GM23338 (cell line): ENCODE measurements at regions not wholly inside any gene's neighbourhood (a gene's known extent, or its start where the extent isn't known, plus 50 kb on each side); places are given as distances from the start of the nearest gene placed in this dataset.

Experiments
- ATAC-seq: fragments of 200-7000 bp; cut with Tn5 transposase; 3 replicates; pipeline ENCODE4 v1.9.1; 2020
- DNase-seq: peaks from one replicate; pipeline ENCODE4 v3.0.0-alpha.2; 2015; ENCODE audit warnings: low spot score
- H2AFZ ChIP-seq: fragments of 200-600 bp; sonication (generic); 2 replicates; pipeline ENCODE4 v1.8.0; 2016; ENCODE audit warnings: antibody characterized with exemption, mild to moderate bottlenecking, moderate library complexity
- H3F3A ChIP-seq: fragments of 200-600 bp; sonication (generic); replicated peaks from 2 replicates; pipeline ENCODE4 v1.8.0; 2017; ENCODE audit warnings: antibody characterized with exemption, mixed run types, low read depth
- H3K27ac ChIP-seq: fragments of 200-600 bp; sonication (generic); 2 replicates; pipeline ENCODE4 v1.6.1; 2016; ENCODE audit warnings: low read depth
- H3K27me3 ChIP-seq: fragments of 200-600 bp; sonication (generic); 2 replicates; pipeline ENCODE4 v1.8.0; 2016; ENCODE audit warnings: mild to moderate bottlenecking, mixed run types, moderate library complexity; ENCODE audit not compliant: insufficient read depth
- H3K36me3 ChIP-seq: fragments of 200-600 bp; sonication (generic); 2 replicates; pipeline ENCODE4 v1.8.0; 2016; ENCODE audit warnings: mild to moderate bottlenecking; ENCODE audit not compliant: insufficient read depth
- H3K4me1 ChIP-seq: fragments of 200-600 bp; sonication (generic); 2 replicates; pipeline ENCODE4 v1.8.0; 2016; ENCODE audit warnings: mild to moderate bottlenecking, moderate library complexity; ENCODE audit not compliant: insufficient read depth
- H3K4me2 ChIP-seq: fragments of 200-600 bp; sonication (generic); 2 replicates; pipeline ENCODE4 v1.7.1; 2017; ENCODE audit warnings: mixed run types
- H3K4me3 ChIP-seq: fragments of 200-600 bp; sonication (generic); 2 replicates; pipeline ENCODE4 v1.6.1; 2016; ENCODE audit warnings: mixed run types
- H3K79me2 ChIP-seq: fragments of 200-600 bp; sonication (generic); replicated peaks from 2 replicates; pipeline ENCODE4 v1.8.0; 2017; ENCODE audit warnings: mild to moderate bottlenecking; ENCODE audit not compliant: insufficient read depth
- H3K9me2 ChIP-seq: fragments of 200-600 bp; sonication (generic); 2 replicates; pipeline ENCODE4 v1.8.0; 2017; ENCODE audit not compliant: insufficient read depth
- H4K20me1 ChIP-seq: fragments of 200-600 bp; sonication (generic); replicated peaks from 2 replicates; pipeline ENCODE4 v1.8.0; 2017; ENCODE audit warnings: mild to moderate bottlenecking; ENCODE audit not compliant: insufficient read depth
- H3K27ac Mint-ChIP-seq: 2 replicates; pipeline ENCODE4 v1.8.0; 2020; ENCODE audit warnings: inconsistent platforms, mild to moderate bottlenecking, moderate library complexity, mixed read lengths
- H3K27me3 Mint-ChIP-seq: 3 replicates; pipeline ENCODE4 v1.8.0; 2022; ENCODE audit warnings: low read depth, mild to moderate bottlenecking, moderate library complexity, mixed read lengths, inconsistent platforms; ENCODE audit not compliant: insufficient read depth, poor library complexity
- H3K36me3 Mint-ChIP-seq: 3 replicates; pipeline ENCODE4 v1.8.0; 2021; ENCODE audit warnings: low read depth, mild to moderate bottlenecking, inconsistent platforms, moderate library complexity, mixed read lengths
- H3K4me1 Mint-ChIP-seq: 3 replicates; pipeline ENCODE4 v1.8.0; 2020; ENCODE audit warnings: mild to moderate bottlenecking, inconsistent platforms, mixed read lengths
- H3K4me3 Mint-ChIP-seq: 3 replicates; pipeline ENCODE4 v1.8.0; 2021; ENCODE audit warnings: moderate library complexity, mild to moderate bottlenecking, inconsistent platforms, mixed read lengths
- H3K9me3 Mint-ChIP-seq: 3 replicates; pipeline ENCODE4 v1.8.0; 2020; ENCODE audit warnings: moderate library complexity, mild to moderate bottlenecking, inconsistent platforms, mixed read lengths
- CREB1 ChIP-seq: fragments of 250-450 bp; sonication (Bioruptor Pico); IDR thresholded peaks from 2 replicates; pipeline ENCODE4 v1.5.0; 2020; ENCODE audit warnings: low read depth, mild to moderate bottlenecking, moderate library complexity
- CTCF ChIP-seq, 2 experiments: fragments of 200-600 bp in 1 of 2; sonication (generic) in 1 of 2; conservative IDR thresholded peaks; 2 replicates each; pipeline versions ENCODE4 v1.5.1 to v1.6.1; 2016 to 2017; ENCODE audit warnings: antibody characterized with exemption in 2 of 2, low read depth in 2 of 2, mild to moderate bottlenecking in 2 of 2, moderate library complexity in 1 of 2
- EZH2phosphoT487 ChIP-seq: fragments of 200-600 bp; sonication (generic); IDR thresholded peaks from one replicate; pipeline ENCODE4 v1.8.1; 2018; ENCODE audit warnings: antibody characterized with exemption; ENCODE audit not compliant: unreplicated experiment
- JUNB ChIP-seq: IDR thresholded peaks from one replicate; pipeline ENCODE4 v1.6.1; 2016; ENCODE audit warnings: antibody characterized with exemption; ENCODE audit not compliant: unreplicated experiment
- NANOG ChIP-seq: IDR thresholded peaks from 2 replicates; pipeline ENCODE4 v1.6.1; 2016; ENCODE audit warnings: antibody characterized with exemption, borderline replicate concordance
- STAT1 ChIP-seq: IDR thresholded peaks from one replicate; pipeline ENCODE4 v1.6.1; 2016; ENCODE audit warnings: antibody characterized with exemption; ENCODE audit not compliant: unreplicated experiment
- TF ChIP-seq, protein P1 (sequence below): fragments of 250-450 bp; sonication (Bioruptor Pico); IDR thresholded peaks from 2 replicates; pipeline ENCODE4 v1.5.0; 2020; ENCODE audit warnings: mild to moderate bottlenecking, moderate library complexity
- TF ChIP-seq, protein P2 (sequence below): IDR thresholded peaks from one replicate; pipeline ENCODE4 v1.6.1; 2018; ENCODE audit warnings: antibody characterized with exemption; ENCODE audit not compliant: unreplicated experiment
- TF ChIP-seq, protein P3 (sequence below): IDR thresholded peaks from 2 replicates; pipeline ENCODE4 v1.6.1; 2016; ENCODE audit warnings: antibody characterized with exemption

- no peaks in the 10 kb centered on the region for H4K20me1 ChIP-seq
- no peak overlapping the region for H3K4me3 Mint-ChIP-seq
- no peaks in the 10 kb centered on the region for H3K27me3 Mint-ChIP-seq
- H3K36me3 ChIP-seq: no peaks in the 10 kb centered on the region
- DNase-seq (peak; percentile 71), ATAC-seq (peak; percentile 41; the same call in 2 of the 3 replicates)
- no peak overlapping the region for H3K4me3 ChIP-seq
- no peaks in the 10 kb centered on the region for H3K4me1 Mint-ChIP-seq
- no peaks in the 10 kb centered on the region for H3K27me3 ChIP-seq
- no peaks in the 10 kb centered on the region for H3K79me2 ChIP-seq
- no peaks in the 10 kb centered on the region for H3K4me1 ChIP-seq
- TF ChIP-seq CTCF (conservative IDR thresholded peaks at IDR 0.05; ENCODE audit: low read depth in 2 of 2): peak; percentile 71 to 88
- no peak for TF ChIP-seq STAT1
- H2AFZ ChIP-seq: no peak overlapping the region
- H3K9me2 ChIP-seq: no peaks in the 10 kb centered on the region
- no peak overlapping the region for H3K4me2 ChIP-seq
- no peaks in the 10 kb centered on the region for H3K36me3 Mint-ChIP-seq
- H3K9me3 Mint-ChIP-seq: no peaks in the 10 kb centered on the region
- H3F3A ChIP-seq: no peaks in the 10 kb centered on the region
- H3K27ac ChIP-seq: no peak overlapping the region
- H3K27ac Mint-ChIP-seq: no peak overlapping the region
Observed at GRCh38 chr6:148166339-148166968, 176.2 kb upstream of the SASH1 start.

- peaks cover 5% of the 10 kb centered on the region for H3K4me1 Mint-ChIP-seq
- H3K4me1 ChIP-seq: peaks cover 3% of the 10 kb centered on the region; the same call in 1 of the 2 replicates
- H3K79me2 ChIP-seq: no peaks in the 10 kb centered on the region
- no peak overlapping the region for H3K27ac Mint-ChIP-seq
- no peaks in the 10 kb centered on the region for H3K9me3 Mint-ChIP-seq
- no peak overlapping the region for H3K4me3 Mint-ChIP-seq
- no peaks in the 10 kb centered on the region for H3K9me2 ChIP-seq
- TF ChIP-seq, protein P1, sequence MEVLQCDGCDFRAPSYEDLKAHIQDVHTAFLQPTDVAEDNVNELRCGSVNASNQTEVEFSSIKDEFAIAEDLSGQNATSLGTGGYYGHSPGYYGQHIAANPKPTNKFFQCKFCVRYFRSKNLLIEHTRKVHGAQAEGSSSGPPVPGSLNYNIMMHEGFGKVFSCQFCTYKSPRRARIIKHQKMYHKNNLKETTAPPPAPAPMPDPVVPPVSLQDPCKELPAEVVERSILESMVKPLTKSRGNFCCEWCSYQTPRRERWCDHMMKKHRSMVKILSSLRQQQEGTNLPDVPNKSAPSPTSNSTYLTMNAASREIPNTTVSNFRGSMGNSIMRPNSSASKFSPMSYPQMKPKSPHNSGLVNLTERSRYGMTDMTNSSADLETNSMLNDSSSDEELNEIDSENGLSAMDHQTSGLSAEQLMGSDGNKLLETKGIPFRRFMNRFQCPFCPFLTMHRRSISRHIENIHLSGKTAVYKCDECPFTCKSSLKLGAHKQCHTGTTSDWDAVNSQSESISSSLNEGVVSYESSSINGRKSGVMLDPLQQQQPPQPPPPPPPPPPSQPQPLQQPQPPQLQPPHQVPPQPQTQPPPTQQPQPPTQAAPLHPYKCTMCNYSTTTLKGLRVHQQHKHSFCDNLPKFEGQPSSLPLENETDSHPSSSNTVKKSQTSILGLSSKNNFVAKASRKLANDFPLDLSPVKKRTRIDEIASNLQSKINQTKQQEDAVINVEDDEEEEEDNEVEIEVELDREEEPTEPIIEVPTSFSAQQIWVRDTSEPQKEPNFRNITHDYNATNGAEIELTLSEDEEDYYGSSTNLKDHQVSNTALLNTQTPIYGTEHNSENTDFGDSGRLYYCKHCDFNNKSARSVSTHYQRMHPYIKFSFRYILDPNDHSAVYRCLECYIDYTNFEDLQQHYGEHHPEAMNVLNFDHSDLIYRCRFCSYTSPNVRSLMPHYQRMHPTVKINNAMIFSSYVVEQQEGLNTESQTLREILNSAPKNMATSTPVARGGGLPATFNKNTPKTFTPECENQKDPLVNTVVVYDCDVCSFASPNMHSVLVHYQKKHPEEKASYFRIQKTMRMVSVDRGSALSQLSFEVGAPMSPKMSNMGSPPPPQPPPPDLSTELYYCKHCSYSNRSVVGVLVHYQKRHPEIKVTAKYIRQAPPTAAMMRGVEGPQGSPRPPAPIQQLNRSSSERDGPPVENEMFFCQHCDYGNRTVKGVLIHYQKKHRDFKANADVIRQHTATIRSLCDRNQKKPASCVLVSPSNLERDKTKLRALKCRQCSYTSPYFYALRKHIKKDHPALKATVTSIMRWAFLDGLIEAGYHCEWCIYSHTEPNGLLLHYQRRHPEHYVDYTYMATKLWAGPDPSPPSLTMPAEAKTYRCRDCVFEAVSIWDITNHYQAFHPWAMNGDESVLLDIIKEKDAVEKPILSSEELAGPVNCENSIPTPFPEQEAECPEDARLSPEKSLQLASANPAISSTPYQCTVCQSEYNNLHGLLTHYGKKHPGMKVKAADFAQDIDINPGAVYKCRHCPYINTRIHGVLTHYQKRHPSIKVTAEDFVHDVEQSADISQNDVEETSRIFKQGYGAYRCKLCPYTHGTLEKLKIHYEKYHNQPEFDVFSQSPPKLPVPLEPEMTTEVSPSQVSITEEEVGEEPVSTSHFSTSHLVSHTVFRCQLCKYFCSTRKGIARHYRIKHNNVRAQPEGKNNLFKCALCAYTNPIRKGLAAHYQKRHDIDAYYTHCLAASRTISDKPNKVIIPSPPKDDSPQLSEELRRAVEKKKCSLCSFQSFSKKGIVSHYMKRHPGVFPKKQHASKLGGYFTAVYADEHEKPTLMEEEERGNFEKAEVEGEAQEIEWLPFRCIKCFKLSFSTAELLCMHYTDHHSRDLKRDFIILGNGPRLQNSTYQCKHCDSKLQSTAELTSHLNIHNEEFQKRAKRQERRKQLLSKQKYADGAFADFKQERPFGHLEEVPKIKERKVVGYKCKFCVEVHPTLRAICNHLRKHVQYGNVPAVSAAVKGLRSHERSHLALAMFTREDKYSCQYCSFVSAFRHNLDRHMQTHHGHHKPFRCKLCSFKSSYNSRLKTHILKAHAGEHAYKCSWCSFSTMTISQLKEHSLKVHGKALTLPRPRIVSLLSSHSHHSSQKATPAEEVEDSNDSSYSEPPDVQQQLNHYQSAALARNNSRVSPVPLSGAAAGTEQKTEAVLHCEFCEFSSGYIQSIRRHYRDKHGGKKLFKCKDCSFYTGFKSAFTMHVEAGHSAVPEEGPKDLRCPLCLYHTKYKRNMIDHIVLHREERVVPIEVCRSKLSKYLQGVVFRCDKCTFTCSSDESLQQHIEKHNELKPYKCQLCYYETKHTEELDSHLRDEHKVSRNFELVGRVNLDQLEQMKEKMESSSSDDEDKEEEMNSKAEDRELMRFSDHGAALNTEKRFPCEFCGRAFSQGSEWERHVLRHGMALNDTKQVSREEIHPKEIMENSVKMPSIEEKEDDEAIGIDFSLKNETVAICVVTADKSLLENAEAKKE (CRISPR knock-in tag): no peak
- TF ChIP-seq, protein P2, sequence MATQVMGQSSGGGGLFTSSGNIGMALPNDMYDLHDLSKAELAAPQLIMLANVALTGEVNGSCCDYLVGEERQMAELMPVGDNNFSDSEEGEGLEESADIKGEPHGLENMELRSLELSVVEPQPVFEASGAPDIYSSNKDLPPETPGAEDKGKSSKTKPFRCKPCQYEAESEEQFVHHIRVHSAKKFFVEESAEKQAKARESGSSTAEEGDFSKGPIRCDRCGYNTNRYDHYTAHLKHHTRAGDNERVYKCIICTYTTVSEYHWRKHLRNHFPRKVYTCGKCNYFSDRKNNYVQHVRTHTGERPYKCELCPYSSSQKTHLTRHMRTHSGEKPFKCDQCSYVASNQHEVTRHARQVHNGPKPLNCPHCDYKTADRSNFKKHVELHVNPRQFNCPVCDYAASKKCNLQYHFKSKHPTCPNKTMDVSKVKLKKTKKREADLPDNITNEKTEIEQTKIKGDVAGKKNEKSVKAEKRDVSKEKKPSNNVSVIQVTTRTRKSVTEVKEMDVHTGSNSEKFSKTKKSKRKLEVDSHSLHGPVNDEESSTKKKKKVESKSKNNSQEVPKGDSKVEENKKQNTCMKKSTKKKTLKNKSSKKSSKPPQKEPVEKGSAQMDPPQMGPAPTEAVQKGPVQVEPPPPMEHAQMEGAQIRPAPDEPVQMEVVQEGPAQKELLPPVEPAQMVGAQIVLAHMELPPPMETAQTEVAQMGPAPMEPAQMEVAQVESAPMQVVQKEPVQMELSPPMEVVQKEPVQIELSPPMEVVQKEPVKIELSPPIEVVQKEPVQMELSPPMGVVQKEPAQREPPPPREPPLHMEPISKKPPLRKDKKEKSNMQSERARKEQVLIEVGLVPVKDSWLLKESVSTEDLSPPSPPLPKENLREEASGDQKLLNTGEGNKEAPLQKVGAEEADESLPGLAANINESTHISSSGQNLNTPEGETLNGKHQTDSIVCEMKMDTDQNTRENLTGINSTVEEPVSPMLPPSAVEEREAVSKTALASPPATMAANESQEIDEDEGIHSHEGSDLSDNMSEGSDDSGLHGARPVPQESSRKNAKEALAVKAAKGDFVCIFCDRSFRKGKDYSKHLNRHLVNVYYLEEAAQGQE: no peak
- no peak for TF ChIP-seq CREB1
- no peak for TF ChIP-seq EZH2phosphoT487
- TF ChIP-seq NANOG: no peak
- TF ChIP-seq, protein P3, sequence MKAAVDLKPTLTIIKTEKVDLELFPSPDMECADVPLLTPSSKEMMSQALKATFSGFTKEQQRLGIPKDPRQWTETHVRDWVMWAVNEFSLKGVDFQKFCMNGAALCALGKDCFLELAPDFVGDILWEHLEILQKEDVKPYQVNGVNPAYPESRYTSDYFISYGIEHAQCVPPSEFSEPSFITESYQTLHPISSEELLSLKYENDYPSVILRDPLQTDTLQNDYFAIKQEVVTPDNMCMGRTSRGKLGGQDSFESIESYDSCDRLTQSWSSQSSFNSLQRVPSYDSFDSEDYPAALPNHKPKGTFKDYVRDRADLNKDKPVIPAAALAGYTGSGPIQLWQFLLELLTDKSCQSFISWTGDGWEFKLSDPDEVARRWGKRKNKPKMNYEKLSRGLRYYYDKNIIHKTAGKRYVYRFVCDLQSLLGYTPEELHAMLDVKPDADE: no peak
- TF ChIP-seq JUNB: no peak
- H3K36me3 Mint-ChIP-seq: no peaks in the 10 kb centered on the region
- no peak for DNase-seq
- no peak overlapping the region for H3K4me2 ChIP-seq
- H3K27me3 ChIP-seq: no peaks in the 10 kb centered on the region
- no peak; the same call in 1 of the 3 replicates for ATAC-seq
- H3K27ac ChIP-seq: no peak overlapping the region
- H3K27me3 Mint-ChIP-seq: no peaks in the 10 kb centered on the region
- H4K20me1 ChIP-seq: no peaks in the 10 kb centered on the region
- H3K36me3 ChIP-seq: no peaks in the 10 kb centered on the region
- no peaks in the 10 kb centered on the region for H3F3A ChIP-seq
- no peak overlapping the region for H2AFZ ChIP-seq
- no peak overlapping the region for H3K4me3 ChIP-seq
Observed at GRCh38 chr6:148169706-148170105, 172.9 kb upstream of the SASH1 start.
